ENCODE measurements at regions not wholly inside any gene's neighbourhood (a gene's known extent, or its start where the extent isn't known, plus 50 kb on each side); places are given as distances from the start of the nearest gene placed in this dataset.

DNA sequence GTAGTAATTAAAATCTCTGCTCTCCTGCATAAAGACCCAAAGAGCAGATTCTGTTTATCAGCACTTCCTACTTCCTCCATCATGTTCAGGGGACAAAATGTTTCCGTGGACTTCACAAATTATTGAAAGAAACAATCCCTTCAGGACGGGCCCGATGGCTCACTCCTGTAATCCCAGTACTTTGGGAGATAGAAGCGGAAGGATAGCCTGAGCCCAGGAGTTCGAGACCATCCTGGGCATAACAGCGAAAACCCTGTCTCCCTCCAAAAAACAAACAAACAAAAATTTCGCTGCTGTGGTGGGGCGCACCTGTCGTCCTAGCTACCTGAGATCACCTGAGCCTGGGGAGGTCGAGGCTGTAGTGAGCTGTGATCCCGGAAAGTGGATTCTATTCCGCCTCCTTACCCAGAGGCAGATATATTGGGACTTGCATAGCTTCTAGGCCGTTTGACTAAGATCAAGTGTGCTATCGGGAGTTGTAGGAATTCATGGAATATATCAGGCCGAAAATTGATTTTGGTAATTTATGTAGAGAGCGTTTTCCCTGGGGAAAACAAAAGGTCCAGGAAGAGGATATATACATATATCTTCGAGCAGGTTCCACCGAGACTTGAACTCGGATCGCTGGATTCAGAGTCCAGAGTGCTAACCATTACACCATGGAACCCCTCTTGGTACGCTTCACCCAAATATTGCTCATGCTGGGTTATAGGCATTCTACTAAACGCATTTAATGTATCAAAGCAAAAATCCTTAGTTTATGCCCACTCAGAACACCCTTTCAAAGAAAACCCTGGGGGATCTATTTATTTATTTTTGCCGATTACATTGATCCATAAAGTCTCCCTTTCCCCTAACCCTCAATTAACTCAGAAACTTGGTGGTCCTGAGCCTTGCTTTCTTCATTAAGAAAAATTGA, 74.5 kb upstream of the ZNF184 start:
- TF ChIP-seq POLR2AphosphoS5 (IDR thresholded peaks at IDR 0.05; ENCODE audit: low read depth, low read length) (no peak), TAF1 (IDR thresholded peaks at IDR 0.05; ENCODE audit: borderline replicate concordance, insufficient read depth, low read length) (no peak)
- TF ChIP-seq, protein P1, sequence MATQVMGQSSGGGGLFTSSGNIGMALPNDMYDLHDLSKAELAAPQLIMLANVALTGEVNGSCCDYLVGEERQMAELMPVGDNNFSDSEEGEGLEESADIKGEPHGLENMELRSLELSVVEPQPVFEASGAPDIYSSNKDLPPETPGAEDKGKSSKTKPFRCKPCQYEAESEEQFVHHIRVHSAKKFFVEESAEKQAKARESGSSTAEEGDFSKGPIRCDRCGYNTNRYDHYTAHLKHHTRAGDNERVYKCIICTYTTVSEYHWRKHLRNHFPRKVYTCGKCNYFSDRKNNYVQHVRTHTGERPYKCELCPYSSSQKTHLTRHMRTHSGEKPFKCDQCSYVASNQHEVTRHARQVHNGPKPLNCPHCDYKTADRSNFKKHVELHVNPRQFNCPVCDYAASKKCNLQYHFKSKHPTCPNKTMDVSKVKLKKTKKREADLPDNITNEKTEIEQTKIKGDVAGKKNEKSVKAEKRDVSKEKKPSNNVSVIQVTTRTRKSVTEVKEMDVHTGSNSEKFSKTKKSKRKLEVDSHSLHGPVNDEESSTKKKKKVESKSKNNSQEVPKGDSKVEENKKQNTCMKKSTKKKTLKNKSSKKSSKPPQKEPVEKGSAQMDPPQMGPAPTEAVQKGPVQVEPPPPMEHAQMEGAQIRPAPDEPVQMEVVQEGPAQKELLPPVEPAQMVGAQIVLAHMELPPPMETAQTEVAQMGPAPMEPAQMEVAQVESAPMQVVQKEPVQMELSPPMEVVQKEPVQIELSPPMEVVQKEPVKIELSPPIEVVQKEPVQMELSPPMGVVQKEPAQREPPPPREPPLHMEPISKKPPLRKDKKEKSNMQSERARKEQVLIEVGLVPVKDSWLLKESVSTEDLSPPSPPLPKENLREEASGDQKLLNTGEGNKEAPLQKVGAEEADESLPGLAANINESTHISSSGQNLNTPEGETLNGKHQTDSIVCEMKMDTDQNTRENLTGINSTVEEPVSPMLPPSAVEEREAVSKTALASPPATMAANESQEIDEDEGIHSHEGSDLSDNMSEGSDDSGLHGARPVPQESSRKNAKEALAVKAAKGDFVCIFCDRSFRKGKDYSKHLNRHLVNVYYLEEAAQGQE (IDR thresholded peaks at IDR 0.05; ENCODE audit: insufficient read depth in 1 of 2, low read depth in 2 of 2, low read length in 2 of 2): no peak
